ENCODE measurements at regions not wholly inside any gene's neighbourhood (a gene's known extent, or its start where the extent isn't known, plus 50 kb on each side); places are given as distances from the start of the nearest gene placed in this dataset.

- Histone ChIP-seq H3F3A (replicated peaks; ENCODE audit: low read depth) (0 out of 2 replicates have a peak, but pooled peaks cover 4% of the 10 kb centered on the region), H3K9me2 (ENCODE audit: insufficient read depth) (no peaks in the 10 kb centered on the region), H2AFZ (no peak overlapping the region), H4K20me1 (replicated peaks; ENCODE audit: insufficient read depth) (no peaks in the 10 kb centered on the region), H3K4me3 (no peak overlapping the region), H3K36me3 (ENCODE audit: insufficient read depth) (no peaks in the 10 kb centered on the region), H3K4me2 (no peak overlapping the region), H3K27me3 (ENCODE audit: insufficient read depth) (no peaks in the 10 kb centered on the region), H3K79me2 (replicated peaks; ENCODE audit: insufficient read depth) (no peaks in the 10 kb centered on the region), H3K4me1 (ENCODE audit: insufficient read depth) (peaks cover 9% of the 10 kb centered on the region; the same call in 1 of the 2 replicates), H3K27ac (ENCODE audit: low read depth) (no peak overlapping the region)
- H3K27ac Mint-ChIP-seq = no peak overlapping the region
- H3K4me1 Mint-ChIP-seq = peaks cover 18% of the 10 kb centered on the region
- H3K4me3 Mint-ChIP-seq = no peak overlapping the region
- H3K9me3 Mint-ChIP-seq = peaks cover 26% of the 10 kb centered on the region
- DNase-seq (ENCODE audit: low spot score) (no peak), ATAC-seq (no peak)
- peaks cover 8% of the 10 kb centered on the region for H3K27me3 Mint-ChIP-seq (ENCODE audit: insufficient read depth, low read depth, poor library complexity)
- no peak for TF ChIP-seq EZH2 (IDR thresholded peaks at IDR 0.05; ENCODE audit: low read depth, unreplicated experiment)
- TF ChIP-seq ETS1 (IDR thresholded peaks at IDR 0.05) = no peak
- no peak for TF ChIP-seq ZNF331 (CRISPR knock-in tag; IDR thresholded peaks at IDR 0.05; ENCODE audit: low read depth)
- TF ChIP-seq STAT1 (IDR thresholded peaks at IDR 0.05; ENCODE audit: unreplicated experiment) = no peak
- H3K36me3 Mint-ChIP-seq (ENCODE audit: low read depth) = peaks cover 23% of the 10 kb centered on the region
Observed at GRCh38 chr14:89042021-89042420, 217.6 kb downstream of the TTC8 start.

GRCh38 chr14:89053303-89053702, 228.9 kb downstream of the TTC8 start:
- no peak overlapping the region for H3K4me3 Mint-ChIP-seq
- no peak overlapping the region for H3K27ac Mint-ChIP-seq
- Histone ChIP-seq H3K9me2 (ENCODE audit: insufficient read depth) (no peaks in the 10 kb centered on the region), H3K27ac (ENCODE audit: low read depth) (no peak overlapping the region), H3K4me3 (no peak overlapping the region), H3K4me2 (no peak overlapping the region), H3K27me3 (ENCODE audit: insufficient read depth) (no peaks in the 10 kb centered on the region), H3F3A (replicated peaks; ENCODE audit: low read depth) (no peaks in the 10 kb centered on the region), H4K20me1 (replicated peaks; ENCODE audit: insufficient read depth) (no peaks in the 10 kb centered on the region), H3K36me3 (ENCODE audit: insufficient read depth) (no peaks in the 10 kb centered on the region), H3K79me2 (replicated peaks; ENCODE audit: insufficient read depth) (no peaks in the 10 kb centered on the region), H3K4me1 (ENCODE audit: insufficient read depth) (no peaks in the 10 kb centered on the region), H2AFZ (no peak overlapping the region)
- peaks cover 6% of the 10 kb centered on the region for H3K36me3 Mint-ChIP-seq (ENCODE audit: low read depth)
- peaks cover 17% of the 10 kb centered on the region for H3K9me3 Mint-ChIP-seq
- ATAC-seq (no peak), DNase-seq (ENCODE audit: low spot score) (no peak)
- no peaks in the 10 kb centered on the region for H3K4me1 Mint-ChIP-seq
- H3K27me3 Mint-ChIP-seq (ENCODE audit: insufficient read depth, low read depth, poor library complexity) = no peaks in the 10 kb centered on the region
- no peak for TF ChIP-seq EZH2phosphoT487 (IDR thresholded peaks at IDR 0.05; ENCODE audit: unreplicated experiment)
- no peak for TF ChIP-seq NANOG (IDR thresholded peaks at IDR 0.05; ENCODE audit: borderline replicate concordance)
- TF ChIP-seq JUNB (IDR thresholded peaks at IDR 0.05; ENCODE audit: unreplicated experiment) = no peak
- TF ChIP-seq ZNF331 (CRISPR knock-in tag; IDR thresholded peaks at IDR 0.05; ENCODE audit: low read depth) = no peak
- no peak for TF ChIP-seq ETS1 (IDR thresholded peaks at IDR 0.05)
- no peak for TF ChIP-seq STAT1 (IDR thresholded peaks at IDR 0.05; ENCODE audit: unreplicated experiment)
- no peak for TF ChIP-seq CREB1 (CRISPR knock-in tag; IDR thresholded peaks at IDR 0.05; ENCODE audit: low read depth)
- TF ChIP-seq ZNF462 (CRISPR knock-in tag; IDR thresholded peaks at IDR 0.05) = no peak
- no peak for TF ChIP-seq CTCF (conservative IDR thresholded peaks at IDR 0.05; ENCODE audit: low read depth in 2 of 2)
- no peak for TF ChIP-seq POLR2AphosphoS5 (IDR thresholded peaks at IDR 0.05; ENCODE audit: low read depth)
- TF ChIP-seq ZNF114 (CRISPR knock-in tag; IDR thresholded peaks at IDR 0.05) = no peak

Measured in GM23338 (cell line).